ENCODE measurements at regions not wholly inside any gene's neighbourhood (a gene's known extent, or its start where the extent isn't known, plus 50 kb on each side); places are given as distances from the start of the nearest gene placed in this dataset.

DNA sequence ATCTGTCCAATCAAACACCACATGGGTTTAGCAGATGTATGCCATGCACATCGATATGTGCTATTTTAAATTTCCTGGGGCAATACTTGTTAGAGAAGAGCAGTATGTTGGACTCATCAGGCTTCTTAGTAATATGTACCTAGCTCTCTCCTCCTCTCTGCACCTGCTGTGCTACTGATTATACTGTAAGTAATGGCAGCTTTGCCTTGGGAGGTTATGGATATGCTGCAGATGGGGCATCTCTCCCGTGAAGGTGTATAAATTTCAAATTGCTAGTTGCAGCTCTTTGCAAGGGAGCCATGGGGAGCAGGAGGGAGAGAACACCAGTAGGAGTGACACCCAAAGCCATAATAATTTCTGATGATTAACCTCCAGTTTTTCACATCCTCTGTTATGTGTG lies 101.5 kb downstream of the SPATA31D1 start:
- Histone ChIP-seq H3K9ac (ENCODE audit: low read depth in 2 of 2, low read length in 2 of 2) (no peak overlapping the region), H3K27ac (no peak overlapping the region), H3K36me3 (no peaks in the 10 kb centered on the region), H3K9me3 (no peaks in the 10 kb centered on the region), H3K27me3 (no peaks in the 10 kb centered on the region), H3K4me1 (no peaks in the 10 kb centered on the region), H3K4me3 (no peak overlapping the region)
- TF ChIP-seq CTCF (IDR thresholded peaks at IDR 0.05): no peak
- DNase-seq: no peak
- intact Hi-C loops (cut with DNase I): no loop called here

- Histone ChIP-seq H3K4me3 (no peak overlapping the region), H3K4me1 (no peaks in the 10 kb centered on the region), H3K27me3 (no peaks in the 10 kb centered on the region), H3K27ac (no peak overlapping the region), H3K36me3 (no peaks in the 10 kb centered on the region), H3K9ac (ENCODE audit: low read depth in 2 of 2, low read length in 2 of 2) (no peak overlapping the region), H3K9me3 (no peaks in the 10 kb centered on the region)
- DNase-seq: no peak
- TF ChIP-seq CTCF (IDR thresholded peaks at IDR 0.05): no peak
- intact Hi-C loops (cut with DNase I): no loop called here
Measured at GRCh38 chr9:82091100-82091499, 102.5 kb downstream of the SPATA31D1 start.

DNA sequence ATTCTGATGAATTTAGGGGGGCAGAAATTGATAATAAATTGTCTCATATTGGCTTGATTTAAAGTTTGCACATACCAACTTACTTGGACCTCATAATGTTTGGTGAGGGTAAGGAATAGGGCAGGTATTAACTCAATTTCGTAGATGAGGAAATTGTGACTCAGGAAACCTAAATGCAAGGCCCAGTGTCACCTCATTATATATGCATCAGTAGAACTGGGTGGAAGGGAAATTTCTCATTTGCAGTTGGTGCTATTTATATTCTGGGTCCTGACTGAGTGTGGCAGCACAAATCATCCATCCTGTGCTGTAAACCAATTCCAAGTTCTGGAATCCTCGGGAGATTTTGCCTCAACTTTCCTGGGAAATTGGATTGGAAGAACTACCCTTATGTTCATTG lies 103.0 kb downstream of the SPATA31D1 start:
- no peak for DNase-seq
- intact Hi-C loops (cut with DNase I): no loop called here
- Histone ChIP-seq H3K9ac (ENCODE audit: low read depth in 2 of 2, low read length in 2 of 2) (no peak overlapping the region), H3K9me3 (no peaks in the 10 kb centered on the region), H3K4me1 (no peaks in the 10 kb centered on the region), H3K36me3 (no peaks in the 10 kb centered on the region), H3K4me3 (no peak overlapping the region), H3K27ac (no peak overlapping the region), H3K27me3 (no peaks in the 10 kb centered on the region)
- no peak for TF ChIP-seq CTCF (IDR thresholded peaks at IDR 0.05)

DNA sequence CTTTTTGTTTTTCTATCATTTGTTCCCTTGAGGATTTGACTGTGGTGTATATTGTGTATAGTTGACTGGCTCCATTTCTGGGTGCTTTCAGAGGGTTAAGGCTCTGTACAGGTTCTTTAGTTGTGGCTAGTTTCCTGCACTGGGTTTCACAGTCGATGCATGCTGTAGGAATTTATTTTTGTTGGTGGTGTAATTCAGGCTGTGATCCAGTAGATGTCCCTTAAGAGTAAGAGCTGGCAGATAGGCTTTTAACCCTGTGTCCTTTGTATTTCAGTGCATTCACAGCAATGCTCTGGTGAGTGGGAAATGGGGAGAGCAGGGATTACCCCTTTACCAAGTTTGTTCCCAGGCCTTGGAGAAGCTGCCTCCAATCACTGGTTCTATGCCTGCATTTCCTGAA lies 112.9 kb downstream of the SPATA31D1 start:
- H3K4me3 ChIP-seq: no peak overlapping the region
- intact Hi-C loops (cut with DNase I): no loop called here
- H3K36me3 ChIP-seq: no peaks in the 10 kb centered on the region
- no peaks in the 10 kb centered on the region for H3K9me3 ChIP-seq
- no peak overlapping the region for H3K27ac ChIP-seq
- no peak for DNase-seq
- H3K4me1 ChIP-seq: no peaks in the 10 kb centered on the region
- H3K27me3 ChIP-seq: no peaks in the 10 kb centered on the region
- TF ChIP-seq CTCF (IDR thresholded peaks at IDR 0.05): no peak
- no peak overlapping the region for H3K9ac ChIP-seq (ENCODE audit: low read depth in 2 of 2, low read length in 2 of 2)

DNA sequence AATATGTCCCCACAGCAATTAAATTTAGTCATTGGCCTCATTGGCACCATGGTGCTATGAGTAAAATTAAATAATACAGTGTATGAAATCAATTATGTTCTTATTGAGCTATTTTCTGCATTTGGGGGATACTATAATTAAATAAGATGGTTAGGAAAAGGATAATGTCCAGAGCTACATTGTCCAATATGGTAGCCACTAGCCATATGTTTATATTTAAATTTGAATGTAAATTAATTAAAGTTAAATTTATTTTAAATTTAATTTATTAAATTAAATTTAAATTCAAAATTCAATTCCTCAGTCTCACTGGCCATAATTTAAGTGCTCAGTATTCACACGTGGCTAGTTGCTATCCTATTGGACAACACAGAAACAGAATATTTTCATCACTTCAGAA lies 115.7 kb downstream of the SPATA31D1 start:
- no peaks in the 10 kb centered on the region for H3K4me1 ChIP-seq

More for the DNA sequence above, 115.7 kb downstream of the SPATA31D1 start:
- no peaks in the 10 kb centered on the region for H3K36me3 ChIP-seq
- H3K9me3 ChIP-seq: no peaks in the 10 kb centered on the region
- intact Hi-C loops (cut with DNase I): no loop called here
- no peak for TF ChIP-seq CTCF (IDR thresholded peaks at IDR 0.05)
- H3K27me3 ChIP-seq: no peaks in the 10 kb centered on the region
- DNase-seq: no peak
- no peak overlapping the region for H3K27ac ChIP-seq
- H3K4me3 ChIP-seq: no peak overlapping the region
- no peak overlapping the region for H3K9ac ChIP-seq (ENCODE audit: low read depth in 2 of 2, low read length in 2 of 2)

Measured in colonic mucosa (tissue), 4 donors.